ENCODE measurements at regions not wholly inside any gene's neighbourhood (a gene's known extent, or its start where the extent isn't known, plus 50 kb on each side); places are given as distances from the start of the nearest gene placed in this dataset.

DNA sequence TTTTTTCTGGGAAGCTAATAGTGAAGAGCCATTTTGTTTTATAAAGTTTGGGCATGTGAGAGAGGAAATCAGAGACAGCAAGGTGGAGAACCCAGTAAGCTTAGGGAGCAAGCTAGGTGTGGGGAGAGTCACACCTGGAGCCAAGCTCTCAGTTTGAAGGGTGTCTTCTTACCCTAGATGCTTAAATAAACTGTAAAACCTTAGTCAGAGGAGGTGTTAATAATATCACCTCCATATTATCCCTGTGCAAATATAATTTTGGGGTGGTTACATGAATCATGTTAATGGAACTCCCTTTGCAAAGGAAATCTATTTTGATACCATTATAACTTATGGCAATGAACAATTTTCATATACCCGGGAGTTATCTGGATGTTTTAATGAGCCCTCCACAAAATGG lies 246.2 kb upstream of the PLET1 start:
- TF ChIP-seq, protein P1, sequence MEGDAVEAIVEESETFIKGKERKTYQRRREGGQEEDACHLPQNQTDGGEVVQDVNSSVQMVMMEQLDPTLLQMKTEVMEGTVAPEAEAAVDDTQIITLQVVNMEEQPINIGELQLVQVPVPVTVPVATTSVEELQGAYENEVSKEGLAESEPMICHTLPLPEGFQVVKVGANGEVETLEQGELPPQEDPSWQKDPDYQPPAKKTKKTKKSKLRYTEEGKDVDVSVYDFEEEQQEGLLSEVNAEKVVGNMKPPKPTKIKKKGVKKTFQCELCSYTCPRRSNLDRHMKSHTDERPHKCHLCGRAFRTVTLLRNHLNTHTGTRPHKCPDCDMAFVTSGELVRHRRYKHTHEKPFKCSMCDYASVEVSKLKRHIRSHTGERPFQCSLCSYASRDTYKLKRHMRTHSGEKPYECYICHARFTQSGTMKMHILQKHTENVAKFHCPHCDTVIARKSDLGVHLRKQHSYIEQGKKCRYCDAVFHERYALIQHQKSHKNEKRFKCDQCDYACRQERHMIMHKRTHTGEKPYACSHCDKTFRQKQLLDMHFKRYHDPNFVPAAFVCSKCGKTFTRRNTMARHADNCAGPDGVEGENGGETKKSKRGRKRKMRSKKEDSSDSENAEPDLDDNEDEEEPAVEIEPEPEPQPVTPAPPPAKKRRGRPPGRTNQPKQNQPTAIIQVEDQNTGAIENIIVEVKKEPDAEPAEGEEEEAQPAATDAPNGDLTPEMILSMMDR (IDR thresholded peaks at IDR 0.05; ENCODE audit: low read depth, low read length): no peak
- TF ChIP-seq EZH2phosphoT487 (IDR thresholded peaks at IDR 0.05; ENCODE audit: low read depth): no peak

Data from OCI-LY3 (cell line).